Stromal cell of bone marrow (primary cell): ENCODE measurements at regions not wholly inside any gene's neighbourhood (a gene's known extent, or its start where the extent isn't known, plus 50 kb on each side); places are given as distances from the start of the nearest gene placed in this dataset.
"Not testable (repeated sequence)": the region's sequence is repeated elsewhere in the genome, so short reads cannot be mapped to it uniquely, and the experiment has no call there.

Experiments
- DNase-seq: peaks from one replicate; pipeline ENCODE4 v3.0.0-alpha.2; 2012; ENCODE audit warnings: low read depth

DNA sequence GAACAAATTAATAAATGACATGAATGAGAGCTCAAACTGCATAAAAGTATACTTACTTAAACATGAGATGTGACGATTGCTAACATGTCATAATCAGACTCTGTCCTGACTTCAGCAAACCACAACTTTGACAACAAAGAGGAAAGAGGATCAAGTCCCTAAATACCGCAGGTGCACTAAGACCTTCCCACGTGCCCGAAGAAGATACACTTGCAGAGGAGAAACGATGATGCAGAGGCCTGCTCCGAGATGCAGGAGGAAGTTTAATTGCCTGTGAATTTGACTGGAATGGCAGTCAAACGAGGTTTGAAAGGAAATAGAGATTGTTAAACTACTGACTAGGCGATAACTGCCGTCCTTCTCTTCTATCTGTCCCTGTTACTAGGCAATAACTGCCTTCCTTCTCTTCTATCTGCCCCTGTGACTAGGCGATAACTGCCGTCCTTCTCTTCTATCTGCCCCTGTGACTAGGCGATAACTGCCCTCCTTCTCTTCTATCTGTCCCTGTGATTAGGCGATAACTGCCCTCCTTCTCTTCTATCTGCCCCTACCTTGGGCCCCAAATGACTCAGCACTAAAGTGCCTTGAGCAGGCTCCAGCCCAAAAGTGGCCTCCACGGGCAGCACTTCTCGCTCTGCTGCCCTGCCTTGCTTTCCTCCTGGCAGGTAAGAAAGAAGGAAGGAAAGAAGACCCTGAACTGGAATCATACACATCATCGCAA is 2226.0 kb upstream of the DEFB115 start:
- DNase-seq, result not testable (repeated sequence)

DNA sequence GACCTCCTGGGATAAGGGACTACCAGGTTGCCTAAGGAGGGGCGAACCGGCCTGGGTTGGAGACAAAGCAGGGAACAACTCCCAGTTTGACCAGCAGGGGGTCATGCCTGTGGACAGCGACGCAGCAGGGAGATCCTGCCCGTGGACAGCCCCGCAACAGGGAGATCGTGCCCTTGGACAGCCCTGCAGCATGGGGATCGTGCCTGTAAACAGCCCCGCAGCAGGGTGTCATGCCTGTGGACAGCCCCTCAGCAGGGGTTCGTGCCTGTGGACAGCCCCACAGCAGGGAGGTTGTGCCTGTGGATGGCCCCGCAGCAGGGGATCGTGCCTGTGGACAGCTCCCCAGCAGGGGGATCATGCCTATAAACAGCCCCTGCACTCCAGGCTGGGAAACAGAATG is 2213.2 kb upstream of the DEFB115 start:
- DNase-seq, result not testable (repeated sequence)

DNA sequence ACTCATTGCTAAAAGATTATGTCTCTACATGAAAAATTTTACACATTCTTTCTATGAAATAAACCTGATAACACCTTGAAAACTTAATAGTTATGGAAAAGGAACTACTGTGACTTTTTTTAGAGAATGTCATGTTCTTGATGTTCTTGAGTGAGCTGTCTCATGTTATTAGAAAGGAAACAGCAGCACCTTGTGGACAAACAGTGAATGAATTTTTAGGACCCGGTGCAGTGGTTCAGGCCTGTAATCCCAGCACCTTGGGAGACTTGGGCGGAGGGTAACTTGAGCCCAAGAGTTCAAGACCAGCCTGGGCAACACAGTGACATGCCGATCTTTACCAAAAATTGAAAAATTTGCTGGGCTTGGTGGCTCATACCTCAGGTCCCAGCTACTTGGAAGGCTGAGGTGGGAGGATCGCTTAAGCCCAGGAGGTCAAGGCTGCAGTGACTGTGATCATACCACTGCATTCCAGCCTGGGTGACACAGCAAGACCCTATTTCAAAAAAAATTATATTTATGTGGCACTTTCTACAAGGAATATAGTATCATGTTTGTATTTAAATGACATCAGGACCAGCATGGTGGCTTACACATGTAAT is 2207.4 kb upstream of the DEFB115 start:
- peak; percentile 1 for DNase-seq

DNA sequence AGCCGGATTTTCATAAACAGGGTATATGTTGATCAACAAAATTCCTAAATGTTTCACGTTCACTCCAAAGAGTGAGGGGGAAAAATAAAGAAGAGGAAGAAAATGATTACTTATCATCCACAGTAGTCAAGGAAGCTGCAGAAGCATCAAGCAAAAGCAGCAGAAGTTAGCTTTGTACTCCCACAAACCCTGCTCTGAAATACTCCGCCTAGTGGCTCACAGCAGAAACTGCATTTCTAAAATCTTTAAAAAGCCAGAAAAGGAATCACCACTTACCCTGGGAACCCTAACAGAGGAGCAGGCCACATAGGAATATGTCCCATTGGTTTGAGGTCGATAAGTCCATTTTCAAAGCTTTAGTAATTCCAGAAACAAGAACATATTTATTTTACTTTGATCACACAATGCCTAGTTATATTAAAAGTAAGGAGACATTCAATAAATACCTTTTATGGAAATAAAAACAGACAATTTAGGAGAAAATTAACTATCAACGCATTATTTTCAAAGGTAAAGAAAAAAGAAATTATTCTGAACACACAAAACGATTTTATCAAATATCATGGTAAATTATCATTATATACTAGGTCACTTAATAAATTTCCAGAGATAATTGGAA is 2199.5 kb upstream of the DEFB115 start:
- not testable (repeated sequence) for DNase-seq

DNA sequence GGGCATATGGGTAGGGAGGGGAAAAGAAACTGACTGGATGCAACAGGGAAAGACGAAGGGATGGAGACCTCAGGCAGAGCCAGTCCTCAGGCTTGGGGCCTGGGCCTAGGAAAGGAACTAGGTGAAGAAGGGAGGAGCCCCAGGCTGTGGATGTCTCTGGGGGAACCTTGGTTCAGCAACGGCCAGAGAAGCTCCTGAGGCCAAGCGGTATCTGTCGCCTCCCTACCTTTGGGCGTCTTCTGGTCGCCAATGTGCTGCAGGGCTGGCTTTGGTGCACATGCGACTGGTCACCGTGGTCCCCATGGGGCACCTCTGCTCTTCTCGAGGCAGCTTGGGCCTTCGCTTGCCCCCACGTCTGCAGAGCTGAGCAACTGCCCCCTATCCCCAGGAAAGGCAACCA is 2195.0 kb upstream of the DEFB115 start:
- DNase-seq, result not testable (repeated sequence)

DNA sequence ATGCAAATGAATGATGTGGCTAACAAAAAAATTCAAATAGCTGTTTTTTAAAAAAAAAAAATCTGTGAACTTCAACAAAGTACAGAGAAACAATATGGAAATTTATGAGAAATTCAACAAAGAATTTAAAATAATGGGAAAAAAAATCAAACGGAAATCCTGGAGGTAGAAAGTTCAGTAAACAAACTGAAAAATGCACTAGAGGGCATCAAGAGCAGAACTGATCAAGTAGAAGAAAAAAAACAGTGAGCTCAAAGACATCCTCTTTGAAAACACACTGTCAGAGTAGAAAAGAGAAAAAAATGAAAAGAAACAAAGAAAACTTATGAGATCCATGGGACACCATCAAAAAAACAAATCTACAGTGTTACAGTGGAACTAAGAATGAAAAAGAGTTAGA is 2191.1 kb upstream of the DEFB115 start:
- not testable (repeated sequence) for DNase-seq

DNA sequence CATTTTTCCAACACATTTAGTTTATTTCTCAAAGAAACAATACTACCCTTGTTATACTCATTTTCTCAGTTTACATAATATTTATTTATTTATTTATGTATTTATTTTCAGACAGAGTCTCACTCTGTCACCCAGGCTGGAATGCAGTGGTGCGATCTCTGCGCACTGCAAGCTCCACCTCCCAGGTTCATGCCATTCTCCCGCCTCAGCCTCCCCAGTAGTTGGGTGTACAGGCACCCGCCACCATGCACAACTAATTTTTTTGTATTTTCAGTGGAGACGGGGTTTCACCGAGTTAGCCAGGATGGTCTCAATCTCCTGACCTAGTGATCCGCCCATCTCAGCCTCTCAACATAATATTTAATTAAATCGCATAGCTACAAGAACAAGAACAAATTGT is 2183.8 kb upstream of the DEFB115 start:
- not testable (repeated sequence) for DNase-seq

DNA sequence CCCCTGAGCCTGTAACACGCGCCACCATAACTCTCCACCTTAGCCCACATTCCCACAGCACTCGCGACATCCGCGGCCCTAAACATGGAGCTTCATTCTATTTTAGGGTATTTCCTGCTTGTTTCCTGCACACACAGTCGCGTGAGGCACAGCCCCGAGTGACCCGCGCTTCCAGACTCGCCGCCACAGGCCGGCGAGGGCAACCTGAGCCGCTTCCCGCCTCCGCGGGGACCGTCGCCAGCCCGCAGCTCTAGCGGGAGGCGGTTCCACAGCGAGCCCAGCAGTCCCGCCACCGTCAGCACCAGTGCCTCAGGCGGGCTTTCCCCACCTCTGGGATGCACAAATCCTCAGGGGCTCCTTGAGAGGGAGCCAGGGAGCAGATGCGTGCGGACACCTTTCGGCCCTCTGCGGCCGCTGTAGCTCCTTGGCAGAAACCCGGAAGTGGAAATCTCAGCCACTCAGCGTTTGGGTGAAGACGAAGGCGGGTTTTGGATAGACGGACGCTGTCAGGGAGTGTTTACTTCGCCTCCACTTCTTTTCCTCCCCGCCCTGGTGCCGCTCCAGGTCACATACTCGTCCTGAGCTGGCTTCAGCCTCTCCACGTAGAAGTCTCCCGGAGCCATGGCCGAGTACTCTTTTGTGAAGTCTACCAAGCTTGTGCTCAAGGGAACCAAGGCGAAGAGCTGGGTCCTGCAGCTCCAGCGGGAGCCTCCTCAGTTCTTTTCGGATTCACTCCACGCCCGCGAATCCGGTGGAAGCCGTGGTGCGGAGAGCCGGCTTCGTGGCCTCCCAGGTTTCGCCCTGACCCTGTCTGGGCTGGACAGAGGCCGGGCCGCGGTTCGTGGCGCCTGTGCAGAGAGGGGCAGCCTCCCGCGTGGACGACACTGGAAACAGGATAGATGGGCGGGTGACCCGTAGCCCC is 2177.4 kb upstream of the DEFB115 start:
- peak; percentile 5 for DNase-seq

DNA sequence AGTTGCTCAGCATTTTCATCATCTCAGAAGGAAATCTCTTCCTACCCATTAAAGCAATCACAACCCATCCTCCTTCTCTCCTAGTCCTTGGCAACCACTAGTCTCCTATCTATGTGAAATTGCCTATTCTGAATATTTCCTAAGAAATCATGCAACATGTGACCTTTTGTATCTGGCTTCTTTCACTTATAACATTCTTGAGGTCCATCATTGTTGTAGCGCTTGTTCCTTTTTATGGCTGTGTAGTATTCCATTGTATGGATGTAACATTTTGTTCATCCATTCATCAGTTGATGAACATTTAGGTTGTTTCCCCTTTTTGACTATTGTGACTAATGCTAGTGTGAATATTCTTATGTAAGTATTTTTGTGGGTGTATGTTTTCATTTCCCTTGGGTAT is 2175.8 kb upstream of the DEFB115 start:
- DNase-seq, result not testable (repeated sequence)

DNA sequence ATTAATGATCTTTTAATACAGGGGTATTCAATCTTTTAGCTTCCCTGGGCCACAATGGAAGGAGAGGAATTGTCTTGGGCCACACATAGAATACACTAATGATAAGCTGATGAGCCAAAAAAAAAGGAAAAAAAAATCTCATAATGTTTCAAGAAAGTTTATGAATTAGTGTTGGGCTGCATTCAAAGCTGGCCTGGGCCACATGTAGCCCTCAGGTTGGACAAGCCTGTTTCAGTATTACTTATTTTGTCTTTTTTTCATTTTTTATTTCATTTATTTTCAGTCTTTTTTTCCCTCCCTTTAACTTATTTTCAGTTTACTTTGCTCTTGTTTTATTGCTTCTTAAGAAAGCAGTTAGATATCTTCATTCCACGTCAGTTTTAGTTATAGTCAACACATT is 2171.8 kb upstream of the DEFB115 start:
- no peak for DNase-seq

DNA sequence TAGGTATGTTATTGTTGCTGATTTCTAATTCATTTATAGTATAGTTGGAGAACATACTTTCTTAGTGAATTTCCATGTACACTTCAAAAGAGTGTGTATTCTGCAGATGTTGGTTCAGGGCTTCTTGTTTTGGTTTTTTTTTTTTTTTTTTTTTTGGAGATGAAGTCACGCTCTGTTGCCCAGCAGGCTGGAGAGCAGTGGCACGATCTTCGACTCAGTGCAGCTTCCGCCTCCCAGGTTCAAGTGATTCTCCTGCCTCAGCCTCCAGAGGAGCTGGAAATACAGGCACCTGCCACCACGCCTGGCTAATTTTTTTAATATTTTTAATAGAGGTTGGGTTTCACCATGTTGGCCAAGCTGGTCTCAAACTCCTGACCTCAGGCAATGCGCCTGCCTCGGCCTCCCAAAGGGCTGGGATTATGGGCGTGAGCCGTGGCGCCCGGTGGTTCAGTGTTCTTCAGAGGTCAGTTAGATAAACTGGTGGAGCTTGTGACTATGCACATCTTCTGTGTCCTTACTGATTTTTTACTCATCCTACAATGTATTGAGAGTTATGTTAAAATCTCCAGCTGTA is 2171.2 kb upstream of the DEFB115 start:
- not testable (repeated sequence) for DNase-seq

DNA sequence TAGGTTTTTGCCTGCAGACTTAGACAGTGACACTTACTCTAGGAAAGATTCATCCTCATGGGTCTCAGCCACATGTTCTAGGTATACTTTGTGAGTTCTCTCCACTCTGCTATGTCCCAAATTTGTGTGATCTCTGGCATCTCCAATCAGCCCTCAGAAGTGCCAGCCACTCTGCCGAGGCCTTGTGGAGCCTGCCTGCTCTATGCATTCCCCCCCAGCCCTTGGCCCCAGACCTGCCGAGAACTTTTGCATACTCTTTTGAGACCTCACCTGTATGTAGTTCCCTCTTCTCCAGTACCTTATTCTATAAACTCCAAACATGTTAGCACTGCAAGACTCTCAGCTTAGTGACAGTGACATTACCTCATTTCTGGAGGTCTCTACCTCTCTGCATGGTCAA is 2170.5 kb upstream of the DEFB115 start:
- no peak for DNase-seq

DNA sequence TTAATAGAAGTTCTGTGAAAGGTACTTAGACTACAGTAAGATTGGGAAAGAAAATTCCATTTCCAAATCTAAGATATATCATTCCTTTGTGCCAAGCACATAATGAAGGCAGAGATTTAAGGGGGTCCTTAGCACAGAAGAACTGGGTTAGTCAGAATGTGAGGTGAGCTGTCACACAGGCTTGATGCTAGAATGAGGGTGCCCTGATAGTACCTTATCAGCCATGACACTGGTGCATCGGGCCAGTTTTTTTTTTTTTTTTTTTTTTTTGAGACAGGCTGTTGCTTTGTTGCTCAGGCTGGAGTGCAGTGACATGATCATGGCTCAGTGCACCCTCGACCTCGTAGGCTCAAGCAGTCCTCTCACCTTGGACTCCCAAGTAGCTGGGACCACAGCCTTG is 2169.6 kb upstream of the DEFB115 start:
- DNase-seq, result not testable (repeated sequence)

DNA sequence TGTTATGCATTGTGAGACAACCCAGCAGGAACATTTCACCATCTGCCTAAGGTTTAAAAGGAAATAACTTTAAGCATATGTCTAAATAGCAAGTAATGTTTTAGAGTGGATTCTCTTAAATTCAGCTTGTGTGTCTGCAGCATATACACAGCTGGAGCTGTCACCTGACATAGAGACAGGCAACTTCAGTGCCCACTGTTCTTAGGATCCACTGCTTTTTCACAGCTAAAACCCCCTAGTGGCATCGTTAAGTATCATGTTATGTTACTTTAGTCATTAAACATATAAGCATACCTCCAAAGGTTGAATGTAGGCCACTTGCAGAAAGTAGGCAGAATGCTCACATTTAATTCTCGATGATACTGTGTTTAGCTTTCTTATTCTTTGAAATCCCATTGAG is 2169.0 kb upstream of the DEFB115 start:
- DNase-seq, result not testable (repeated sequence)

DNA sequence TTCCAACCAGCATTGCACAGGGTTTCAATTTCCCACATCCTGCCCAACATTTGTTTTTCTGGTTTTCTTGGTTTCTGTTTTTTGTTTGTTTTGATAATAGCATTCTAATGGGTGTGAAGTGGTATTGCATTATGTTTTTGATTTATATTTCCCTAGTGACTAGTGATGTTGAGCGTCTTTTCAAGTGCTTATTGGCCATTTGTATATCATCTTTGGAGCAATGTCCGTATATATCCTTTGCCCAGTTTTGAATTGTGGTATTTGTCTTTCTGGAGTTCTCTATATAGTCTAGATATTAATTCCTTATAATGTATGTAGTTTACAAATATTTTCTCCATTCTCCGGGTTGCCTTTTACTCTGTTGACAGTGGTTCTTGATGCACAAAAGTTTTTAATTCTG is 2168.1 kb upstream of the DEFB115 start:
- not testable (repeated sequence) for DNase-seq

DNA sequence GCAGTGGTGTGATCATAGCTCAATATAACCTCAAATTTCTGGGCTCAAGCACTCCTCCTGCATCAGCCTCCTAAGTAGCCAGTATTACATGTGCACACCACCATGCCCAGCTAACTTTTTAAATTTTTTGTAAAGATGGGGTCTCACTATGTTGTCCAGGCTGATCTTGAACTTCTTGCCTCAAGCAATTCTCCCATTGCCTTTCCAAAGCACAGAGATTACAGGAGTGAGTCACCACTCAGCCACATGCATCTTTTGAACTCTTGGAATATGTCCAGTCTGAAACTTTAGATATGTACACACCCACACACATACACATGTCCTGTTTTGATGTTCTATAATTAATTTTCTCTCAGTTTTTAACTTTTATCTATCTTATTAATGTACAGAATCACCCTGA is 2163.5 kb upstream of the DEFB115 start:
- DNase-seq, result not testable (repeated sequence)

DNA sequence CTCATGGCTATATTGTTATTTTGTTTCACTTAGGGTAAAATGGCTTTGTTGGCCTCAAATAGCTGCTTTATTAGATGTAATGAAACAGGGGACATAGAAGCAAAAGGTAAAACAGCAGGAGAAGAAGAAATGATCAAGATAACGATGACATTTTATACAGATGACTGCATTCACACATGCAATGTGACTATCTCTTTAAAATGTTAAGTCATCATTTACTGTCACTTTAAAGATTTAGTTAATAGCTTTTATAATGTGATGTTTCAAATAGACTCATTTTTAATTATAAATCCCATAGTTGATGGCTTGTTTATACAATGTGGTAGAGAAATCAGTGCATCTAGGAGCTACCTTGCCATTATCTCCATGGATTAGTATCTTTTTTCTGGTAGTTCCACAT is 2160.8 kb upstream of the DEFB115 start:
- DNase-seq, result not testable (repeated sequence)

DNA sequence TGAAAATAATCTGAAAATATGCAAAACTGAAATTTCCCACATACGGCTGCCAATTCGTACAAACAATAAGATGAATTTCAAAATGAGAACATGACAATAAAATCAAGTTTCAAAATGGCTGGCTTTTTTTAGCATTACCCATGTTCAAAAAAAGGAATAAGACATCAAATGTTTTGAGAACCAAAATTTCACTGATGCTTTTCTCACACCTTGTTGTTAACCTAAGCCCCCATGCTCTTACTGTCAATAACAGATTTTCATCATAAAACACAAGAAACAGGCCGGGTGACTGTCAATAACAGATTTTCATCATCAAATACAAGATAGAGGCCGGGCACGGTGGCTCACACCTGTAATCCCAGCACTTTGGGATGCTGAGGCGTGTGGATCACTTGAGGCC is 2149.6 kb upstream of the DEFB115 start:
- DNase-seq, result not testable (repeated sequence)

DNA sequence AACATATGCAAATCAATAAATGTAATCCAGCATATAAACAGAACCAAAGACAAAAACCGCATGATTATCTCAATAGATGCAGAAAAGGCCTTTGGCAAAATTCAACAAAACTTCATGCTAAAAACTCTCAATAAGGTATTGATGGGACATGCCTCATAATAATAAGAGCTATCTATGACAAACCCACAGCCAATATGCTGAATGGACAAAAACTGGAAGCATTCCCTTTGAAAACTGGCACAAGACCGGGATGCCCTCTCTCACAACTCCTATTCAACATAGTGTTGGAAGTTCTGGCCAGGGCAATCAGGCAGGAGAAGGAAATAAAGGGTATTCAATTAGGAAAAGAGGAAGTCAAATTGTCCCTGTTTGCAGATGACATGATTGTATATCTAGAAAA is 2148.1 kb upstream of the DEFB115 start:
- DNase-seq, result not testable (repeated sequence)

DNA sequence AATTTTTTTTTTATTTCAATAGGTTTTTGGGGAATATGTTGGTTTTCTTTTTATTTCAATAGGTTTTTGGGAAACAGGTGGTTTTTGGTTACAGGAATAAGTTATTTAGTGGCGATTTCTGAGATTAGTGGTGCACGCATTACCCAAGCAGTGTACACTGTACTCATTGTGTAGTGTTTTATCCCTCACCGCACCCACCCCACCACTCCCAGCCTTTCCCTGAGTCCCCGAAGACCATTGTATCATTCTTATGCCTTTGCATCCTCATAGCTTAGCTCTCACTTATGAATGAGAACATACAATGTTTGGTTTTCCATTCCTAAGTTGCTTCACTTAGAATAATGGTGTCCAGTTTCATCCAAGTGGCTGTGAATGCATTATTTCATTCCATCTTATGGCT is 2142.4 kb upstream of the DEFB115 start:
- not testable (repeated sequence) for DNase-seq

DNA sequence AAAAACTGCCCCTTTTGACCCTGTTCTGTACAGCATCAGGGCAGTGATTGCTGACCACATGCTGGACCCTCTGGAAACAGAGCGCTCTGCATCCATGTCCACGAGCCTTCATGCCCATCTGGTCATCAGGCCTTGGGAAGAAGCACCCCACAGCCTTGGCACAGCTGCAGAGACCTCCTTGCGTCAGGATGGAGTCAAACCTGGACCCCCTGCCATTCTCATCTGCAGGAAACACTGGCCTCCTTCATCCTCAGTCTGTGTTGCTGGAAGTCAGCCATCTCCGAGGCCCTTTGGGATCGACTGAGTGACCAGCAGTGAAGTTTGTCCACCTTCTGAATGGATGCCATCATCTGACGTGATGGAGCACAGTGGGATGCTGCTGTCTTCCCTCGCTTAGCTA is 2138.3 kb upstream of the DEFB115 start:
- no peak for DNase-seq

DNA sequence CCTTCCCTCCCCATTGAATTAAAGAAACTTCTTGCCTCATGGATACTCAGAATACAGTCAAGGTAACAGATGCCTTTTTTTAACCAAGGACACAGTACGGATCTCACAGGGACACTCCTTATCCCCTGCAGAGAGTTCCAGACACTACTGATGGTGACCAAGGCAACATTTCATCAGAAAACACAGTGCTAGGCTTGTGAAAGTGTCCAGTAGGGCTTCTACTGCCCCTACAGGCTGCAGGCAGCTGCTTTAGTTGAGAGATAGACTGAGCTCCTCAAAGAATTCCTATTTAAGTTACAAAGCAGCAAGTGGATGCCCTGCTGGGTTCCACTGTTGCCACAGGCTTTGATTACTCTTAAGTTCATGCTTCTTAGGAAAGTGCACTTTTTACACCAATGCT is 2137.8 kb upstream of the DEFB115 start:
- not testable (repeated sequence) for DNase-seq
